ENCODE measurements at regions not wholly inside any gene's neighbourhood (a gene's known extent, or its start where the extent isn't known, plus 50 kb on each side); places are given as distances from the start of the nearest gene placed in this dataset.

- DNase-seq, result no peak
Observed at GRCh38 chr2:239500574-239501550, 100.0 kb upstream of the HDAC4 start.

GRCh38 chr2:239499726-239500573 is 99.1 kb upstream of the HDAC4 start:
- no peak for DNase-seq

- DNase-seq, result no peak
Observed at GRCh38 chr2:239498981-239499634, 98.3 kb upstream of the HDAC4 start.

- no peak for DNase-seq
Observed at GRCh38 chr2:239498576-239498975, 97.8 kb upstream of the HDAC4 start.

- no peak for DNase-seq
Observed at GRCh38 chr2:239496700-239497099, 95.9 kb upstream of the HDAC4 start.

- DNase-seq, result no peak
Observed at GRCh38 chr2:239495791-239496233, 95.0 kb upstream of the HDAC4 start.

- DNase-seq, result no peak
Observed at GRCh38 chr2:239495175-239495574, 94.4 kb upstream of the HDAC4 start.

GRCh38 chr2:239494578-239494977 is 93.8 kb upstream of the HDAC4 start:
- DNase-seq, result no peak

- no peak for DNase-seq
Observed at GRCh38 chr2:239489481-239489880, 88.7 kb upstream of the HDAC4 start.

- no peak for DNase-seq
Observed at GRCh38 chr2:239488125-239488524, 87.3 kb upstream of the HDAC4 start.

GRCh38 chr2:239487272-239487671 is 86.5 kb upstream of the HDAC4 start:
- DNase-seq, result no peak

GRCh38 chr2:239485622-239486021 is 84.8 kb upstream of the HDAC4 start:
- no peak for DNase-seq

- DNase-seq, result no peak
Observed at GRCh38 chr2:239484571-239485355, 83.9 kb upstream of the HDAC4 start.

- no peak for DNase-seq
Observed at GRCh38 chr2:239482778-239483712, 82.2 kb upstream of the HDAC4 start.

GRCh38 chr2:239479471-239479870 is 78.7 kb upstream of the HDAC4 start:
- DNase-seq, result no peak

- DNase-seq, result no peak
Observed at GRCh38 chr2:239477591-239477990, 76.8 kb upstream of the HDAC4 start.

- DNase-seq, result no peak
Observed at GRCh38 chr2:239476757-239477585, 76.2 kb upstream of the HDAC4 start.

- no peak for DNase-seq
Observed at GRCh38 chr2:239476029-239476756, 75.4 kb upstream of the HDAC4 start.

Data from SHP77 (cell line).